Stimulated activated memory B cell treated with anti-CD40 and anti-IgM and Interleukin-4, amounts not matched to agents 10 μg/mL and 1 μg/mL and 100 μg/mL, for 72 hours (primary cell): ENCODE measurements at regions not wholly inside any gene's neighbourhood (a gene's known extent, or its start where the extent isn't known, plus 50 kb on each side); places are given as distances from the start of the nearest gene placed in this dataset.
"Not testable (repeated sequence)": the region's sequence is repeated elsewhere in the genome, so short reads cannot be mapped to it uniquely, and the experiment has no call there.

Source experiments
- ATAC-seq: fragments of 150-1000 bp; cut with Tn5 transposase; 2 replicates; pipeline ENCODE4 v1.10.0; 2021
- H3K27ac Mint-ChIP-seq: one replicate; pipeline ENCODE4 v1.8.0; 2022; ENCODE audit warnings: mild to moderate bottlenecking, mixed read lengths
- H3K27me3 Mint-ChIP-seq: one replicate; pipeline ENCODE4 v1.8.0; 2022; ENCODE audit warnings: mixed read lengths
- H3K36me3 Mint-ChIP-seq: one replicate; pipeline ENCODE4 v1.8.0; 2022; ENCODE audit warnings: mixed read lengths
- H3K4me1 Mint-ChIP-seq: one replicate; pipeline ENCODE4 v1.8.0; 2022; ENCODE audit warnings: mixed read lengths
- H3K4me3 Mint-ChIP-seq: one replicate; pipeline ENCODE4 v1.8.0; 2022; ENCODE audit warnings: mild to moderate bottlenecking, moderate library complexity, mixed read lengths
- H3K9me3 Mint-ChIP-seq: one replicate; pipeline ENCODE4 v1.8.0; 2022; ENCODE audit warnings: mixed read lengths

- peak; percentile 24 for ATAC-seq
- H3K27ac Mint-ChIP-seq, result no peak overlapping the region
These were observed 251.1 kb upstream of the RAB4A start for GRCh38 chr1:229019663-229020271.

GRCh38 chr1:229021034-229021433, 249.9 kb upstream of the RAB4A start:
- not testable (repeated sequence) for H3K27ac Mint-ChIP-seq, H3K4me3 Mint-ChIP-seq, H3K9me3 Mint-ChIP-seq, H3K4me1 Mint-ChIP-seq, ATAC-seq, H3K36me3 Mint-ChIP-seq
- peaks cover 25% of the 10 kb centered on the region for H3K27me3 Mint-ChIP-seq

More at GRCh38 chr1:229019663-229020271, 251.1 kb upstream of the RAB4A start:
- H3K9me3 Mint-ChIP-seq, result no peaks in the 10 kb centered on the region
- H3K4me3 Mint-ChIP-seq, result no peak overlapping the region
- H3K27me3 Mint-ChIP-seq, result peaks cover 21% of the 10 kb centered on the region
- H3K36me3 Mint-ChIP-seq, result no peaks in the 10 kb centered on the region
- H3K4me1 Mint-ChIP-seq, result no peaks in the 10 kb centered on the region

DNA sequence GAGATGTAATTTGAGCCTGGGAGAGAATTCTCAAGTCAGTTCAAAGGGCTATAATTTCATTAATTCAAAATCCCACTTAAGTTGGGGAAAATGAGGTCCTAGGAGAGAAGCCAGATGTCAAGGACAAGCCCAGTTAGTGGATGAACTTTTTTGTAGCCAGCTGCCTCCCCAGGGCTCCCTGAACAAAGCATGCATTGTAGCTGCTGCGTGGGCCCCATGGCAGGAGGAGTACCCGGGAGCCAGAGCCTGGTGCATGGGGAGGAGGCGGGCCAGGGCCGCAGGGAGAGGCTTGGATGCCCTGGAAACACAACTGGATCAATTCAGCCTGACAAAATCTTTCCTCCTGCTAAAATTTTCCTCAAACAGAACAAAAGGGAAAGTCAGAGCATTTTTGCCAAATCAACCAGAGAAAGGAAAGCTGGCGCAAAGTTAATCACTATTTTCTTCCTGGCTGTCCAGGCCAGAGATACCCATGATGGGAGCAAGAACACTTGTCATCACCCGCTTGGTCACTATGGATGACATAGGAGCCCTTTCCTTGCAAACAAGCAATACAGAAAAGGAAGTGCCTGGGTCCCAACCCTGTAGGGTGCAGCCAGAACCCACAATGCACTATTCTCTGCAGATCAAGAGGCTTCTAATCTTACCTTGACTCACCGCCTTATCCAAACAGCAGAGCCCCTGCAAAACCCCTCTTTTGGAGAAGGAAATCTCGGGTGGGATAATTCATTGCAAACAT, 248.1 kb upstream of the RAB4A start:
- Mint-ChIP-seq H3K27ac (no peak overlapping the region), H3K36me3 (no peaks in the 10 kb centered on the region)
- no peak for ATAC-seq

GRCh38 chr1:229023651-229024300, 247.1 kb upstream of the RAB4A start:
- Mint-ChIP-seq H3K36me3 (no peaks in the 10 kb centered on the region), H3K4me3 (no peak overlapping the region), H3K9me3 (no peaks in the 10 kb centered on the region), H3K27ac (no peak overlapping the region), H3K27me3 (peaks cover 16% of the 10 kb centered on the region), H3K4me1 (peaks cover 10% of the 10 kb centered on the region)
- ATAC-seq, result no peak

More for the DNA sequence above, 248.1 kb upstream of the RAB4A start:
- Mint-ChIP-seq H3K4me3 (no peak overlapping the region), H3K9me3 (no peaks in the 10 kb centered on the region), H3K4me1 (peaks cover 8% of the 10 kb centered on the region), H3K27me3 (peaks cover 23% of the 10 kb centered on the region)

DNA sequence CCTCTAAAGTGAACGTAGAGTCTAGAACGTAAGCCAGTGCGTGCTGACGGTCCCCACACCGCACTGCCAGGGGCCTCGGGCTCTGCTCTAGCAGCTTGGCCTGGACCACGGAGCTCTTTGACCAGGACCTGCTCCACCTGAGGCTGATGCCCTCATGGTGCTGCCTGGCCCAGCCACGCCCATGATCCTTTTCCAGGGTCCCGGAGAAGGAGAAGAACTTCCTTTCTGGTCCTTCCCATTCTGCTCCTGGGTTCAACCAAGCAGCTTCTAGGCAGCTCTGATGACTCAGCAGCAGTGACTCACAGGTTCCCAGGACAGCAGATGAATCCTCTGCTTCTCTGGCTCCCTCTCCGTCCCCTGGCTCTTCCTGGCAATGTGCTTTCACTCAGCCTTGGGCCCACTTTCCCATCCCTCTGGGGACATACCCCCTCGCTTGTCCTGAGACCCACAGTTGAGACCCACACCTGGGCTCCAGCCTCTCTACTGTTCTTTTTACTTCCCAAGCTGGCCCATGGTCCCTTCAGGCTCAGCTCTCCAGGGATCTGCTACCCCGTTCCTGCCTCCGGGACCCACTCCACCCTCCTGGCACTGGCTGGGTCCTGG, 246.3 kb upstream of the RAB4A start:
- peaks cover 16% of the 10 kb centered on the region for H3K27me3 Mint-ChIP-seq
- no peak for ATAC-seq
- H3K4me1 Mint-ChIP-seq, result peaks cover 10% of the 10 kb centered on the region
- H3K4me3 Mint-ChIP-seq, result no peak overlapping the region
- no peaks in the 10 kb centered on the region for H3K9me3 Mint-ChIP-seq
- H3K27ac Mint-ChIP-seq, result no peak overlapping the region
- H3K36me3 Mint-ChIP-seq, result no peaks in the 10 kb centered on the region

DNA sequence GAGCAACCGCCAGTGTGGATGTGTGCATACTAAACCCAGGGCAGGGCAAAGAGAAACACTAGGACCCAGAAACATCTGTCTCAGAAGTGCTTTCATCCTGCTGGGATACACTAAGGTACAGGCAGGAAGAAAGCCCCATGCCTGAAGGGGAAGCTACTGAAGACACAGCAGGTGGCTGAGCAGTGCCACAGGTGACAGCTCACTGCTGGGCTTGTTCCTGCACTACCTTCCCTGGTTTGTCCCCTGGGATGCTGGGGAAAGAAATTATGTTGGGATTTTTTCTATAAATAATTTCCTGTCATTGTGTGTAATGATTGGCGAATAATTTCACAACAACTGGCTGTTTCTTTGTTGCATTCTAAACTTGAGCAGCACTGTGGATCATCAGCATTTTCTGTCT, 245.3 kb upstream of the RAB4A start:
- no peak overlapping the region for H3K27ac Mint-ChIP-seq
- H3K4me1 Mint-ChIP-seq, result peaks cover 10% of the 10 kb centered on the region
- no peaks in the 10 kb centered on the region for H3K36me3 Mint-ChIP-seq
- H3K9me3 Mint-ChIP-seq, result no peaks in the 10 kb centered on the region
- no peak overlapping the region for H3K4me3 Mint-ChIP-seq
- ATAC-seq, result no peak
- H3K27me3 Mint-ChIP-seq, result peaks cover 22% of the 10 kb centered on the region

- H3K4me1 Mint-ChIP-seq, result peaks cover 10% of the 10 kb centered on the region
- no peaks in the 10 kb centered on the region for H3K36me3 Mint-ChIP-seq
- H3K27me3 Mint-ChIP-seq, result peaks cover 36% of the 10 kb centered on the region
- no peak for ATAC-seq
- no peaks in the 10 kb centered on the region for H3K9me3 Mint-ChIP-seq
- H3K27ac Mint-ChIP-seq, result no peak overlapping the region
- peak overlapping the region; percentile 48 for H3K4me3 Mint-ChIP-seq
These were observed 243.8 kb upstream of the RAB4A start for GRCh38 chr1:229027158-229027557.

DNA sequence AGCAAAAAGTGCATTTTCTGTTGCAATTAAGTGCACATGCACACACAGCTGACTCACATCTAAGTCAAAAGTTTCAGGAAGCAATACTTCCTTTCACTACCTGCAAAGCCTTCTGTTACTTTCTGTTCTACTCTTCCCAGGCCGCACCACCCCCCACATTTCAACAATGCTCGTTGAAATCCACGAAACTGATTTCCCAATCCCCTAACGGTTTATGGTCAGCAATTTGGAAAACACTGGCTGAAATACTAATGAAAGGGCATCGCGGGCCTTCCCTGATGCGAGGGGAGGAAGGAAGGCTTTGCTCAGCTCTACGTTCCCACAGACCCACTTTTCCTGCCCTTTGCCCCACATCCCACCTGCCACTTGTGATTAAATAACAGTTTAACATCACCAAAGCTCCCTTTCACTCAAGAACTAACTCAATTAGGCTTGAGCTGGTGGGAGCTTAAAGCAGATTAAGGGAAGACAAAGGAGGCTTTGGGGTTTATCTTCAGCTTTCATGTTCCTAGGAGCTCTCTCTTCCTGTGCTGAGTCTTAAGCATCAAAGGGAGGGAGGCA, 243.2 kb upstream of the RAB4A start:
- H3K4me1 Mint-ChIP-seq, result peaks cover 10% of the 10 kb centered on the region
- H3K27ac Mint-ChIP-seq, result no peak overlapping the region
- H3K4me3 Mint-ChIP-seq, result peak overlapping the region; percentile 48
- ATAC-seq, result peak; percentile 53
- H3K9me3 Mint-ChIP-seq, result no peaks in the 10 kb centered on the region
- no peaks in the 10 kb centered on the region for H3K36me3 Mint-ChIP-seq
- H3K27me3 Mint-ChIP-seq, result peaks cover 42% of the 10 kb centered on the region

DNA sequence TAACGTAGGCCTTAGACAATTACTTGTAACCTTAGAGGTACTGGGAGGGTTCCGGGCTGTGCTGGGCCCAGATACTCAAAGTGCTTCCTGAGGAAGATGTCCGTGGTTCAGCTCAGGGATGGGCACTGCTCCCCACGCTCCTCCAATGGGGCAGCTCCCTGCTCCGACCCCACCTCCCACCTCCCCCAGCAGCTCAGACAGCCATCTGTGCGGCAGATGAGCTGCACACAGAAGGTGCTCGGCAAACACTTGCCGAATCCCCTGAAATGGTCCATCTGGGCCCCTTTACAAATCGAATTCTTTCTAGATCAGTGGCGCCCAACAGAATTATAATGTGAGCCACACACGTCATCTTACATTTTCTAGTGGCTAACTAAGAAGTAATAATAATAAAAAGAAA, 242.4 kb upstream of the RAB4A start:
- no peak for ATAC-seq

GRCh38 chr1:229028987-229029878, 241.7 kb upstream of the RAB4A start:
- Mint-ChIP-seq H3K27ac (no peak overlapping the region), H3K36me3 (no peaks in the 10 kb centered on the region), H3K9me3 (no peaks in the 10 kb centered on the region), H3K4me3 (no peak overlapping the region), H3K27me3 (peaks cover 51% of the 10 kb centered on the region), H3K4me1 (peaks cover 10% of the 10 kb centered on the region)
- ATAC-seq, result no peak

More for the DNA sequence above, 242.4 kb upstream of the RAB4A start:
- peaks cover 10% of the 10 kb centered on the region for H3K4me1 Mint-ChIP-seq
- no peak overlapping the region for H3K27ac Mint-ChIP-seq
- peaks cover 50% of the 10 kb centered on the region for H3K27me3 Mint-ChIP-seq
- no peak overlapping the region for H3K4me3 Mint-ChIP-seq
- no peaks in the 10 kb centered on the region for H3K36me3 Mint-ChIP-seq
- H3K9me3 Mint-ChIP-seq, result no peaks in the 10 kb centered on the region

GRCh38 chr1:229029879-229030235, 241.1 kb upstream of the RAB4A start:
- peaks cover 13% of the 10 kb centered on the region for H3K4me1 Mint-ChIP-seq
- H3K27me3 Mint-ChIP-seq, result peaks cover 45% of the 10 kb centered on the region
- H3K9me3 Mint-ChIP-seq, result no peaks in the 10 kb centered on the region
- no peak overlapping the region for H3K4me3 Mint-ChIP-seq
- no peak overlapping the region for H3K27ac Mint-ChIP-seq
- H3K36me3 Mint-ChIP-seq, result no peaks in the 10 kb centered on the region
- ATAC-seq, result no peak

GRCh38 chr1:229030630-229031029, 240.3 kb upstream of the RAB4A start:
- no peak overlapping the region for H3K4me3 Mint-ChIP-seq
- H3K4me1 Mint-ChIP-seq, result peaks cover 21% of the 10 kb centered on the region
- ATAC-seq, result no peak
- H3K27me3 Mint-ChIP-seq, result peaks cover 40% of the 10 kb centered on the region
- H3K36me3 Mint-ChIP-seq, result no peaks in the 10 kb centered on the region
- no peaks in the 10 kb centered on the region for H3K9me3 Mint-ChIP-seq
- no peak overlapping the region for H3K27ac Mint-ChIP-seq

DNA sequence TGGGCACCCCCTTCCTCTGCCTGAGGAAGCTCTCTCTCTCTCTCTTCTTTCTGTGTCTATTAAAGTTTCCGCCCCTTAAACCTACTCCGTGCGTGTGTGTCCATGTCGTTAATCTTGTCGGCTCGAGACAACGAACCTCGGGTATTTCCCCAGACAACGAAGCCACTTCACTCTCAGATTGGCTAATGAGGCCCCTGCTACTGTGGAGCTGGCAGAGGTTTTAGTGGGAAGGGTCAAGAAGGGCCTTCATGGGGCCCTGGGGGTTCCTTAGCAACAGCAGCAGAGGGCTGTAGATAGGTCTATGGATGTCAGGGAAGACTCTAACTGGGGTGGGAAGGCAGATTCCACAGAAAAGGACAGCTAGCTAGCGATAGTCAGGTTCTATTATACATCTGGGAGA, 239.8 kb upstream of the RAB4A start:
- Mint-ChIP-seq H3K27ac (no peak overlapping the region), H3K4me1 (peaks cover 25% of the 10 kb centered on the region), H3K4me3 (no peak overlapping the region), H3K27me3 (peaks cover 40% of the 10 kb centered on the region), H3K9me3 (no peaks in the 10 kb centered on the region), H3K36me3 (no peaks in the 10 kb centered on the region)
- no peak for ATAC-seq

GRCh38 chr1:229031481-229032341, 239.2 kb upstream of the RAB4A start:
- H3K4me3 Mint-ChIP-seq, result no peak overlapping the region
- no peak for ATAC-seq
- H3K4me1 Mint-ChIP-seq, result peaks cover 31% of the 10 kb centered on the region
- H3K9me3 Mint-ChIP-seq, result no peaks in the 10 kb centered on the region
- no peak overlapping the region for H3K27ac Mint-ChIP-seq
- no peaks in the 10 kb centered on the region for H3K36me3 Mint-ChIP-seq
- peaks cover 44% of the 10 kb centered on the region for H3K27me3 Mint-ChIP-seq
